ENCODE measurements at regions not wholly inside any gene's neighbourhood (a gene's known extent, or its start where the extent isn't known, plus 50 kb on each side); places are given as distances from the start of the nearest gene placed in this dataset.

DNA sequence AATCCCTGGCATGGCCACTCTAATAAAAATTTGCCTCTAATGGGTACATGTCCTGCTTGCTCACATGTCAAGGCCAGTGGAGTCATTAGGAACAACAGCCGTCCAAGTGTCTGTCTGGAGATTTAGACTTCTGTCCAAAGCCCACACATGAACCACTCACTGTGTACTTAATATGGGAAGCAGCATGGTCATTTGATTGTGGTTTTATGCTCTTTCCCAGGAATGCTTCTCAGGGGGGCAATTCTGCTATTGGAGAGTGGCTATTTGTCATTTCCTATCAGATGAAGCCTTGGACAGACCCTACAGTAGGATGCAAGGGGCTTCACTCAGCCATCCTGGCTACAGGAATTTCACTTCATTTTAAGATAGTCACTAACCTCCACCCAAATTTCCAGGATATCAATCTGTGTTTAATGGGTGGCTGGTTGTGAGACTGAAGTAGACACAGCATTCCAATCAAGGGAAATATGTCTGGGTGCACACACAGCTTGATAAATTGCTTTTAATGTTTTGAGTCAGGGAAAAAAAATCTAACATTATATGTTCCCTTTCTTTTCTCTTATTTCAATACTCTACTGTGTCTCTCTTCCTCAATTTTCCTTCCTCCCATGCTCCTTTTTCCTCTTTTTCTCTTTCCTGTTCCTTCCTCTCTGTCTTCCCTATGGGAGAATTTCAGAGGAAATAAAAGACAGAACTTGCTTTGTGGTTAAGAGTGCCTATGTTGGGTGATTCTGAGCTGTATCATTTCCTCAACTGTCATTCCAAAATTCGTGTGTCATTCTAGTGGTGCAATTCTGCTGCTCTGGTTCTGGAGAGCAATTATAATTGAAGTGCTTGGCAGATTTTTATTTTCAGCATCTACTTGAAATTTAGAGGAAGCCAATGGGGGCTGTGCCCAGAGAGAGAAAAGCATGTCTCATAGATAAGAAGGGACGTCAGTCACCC is 320.1 kb downstream of the OSR1 start:
- no peak for DNase-seq (ENCODE audit: low read depth, low spot score)
- FAIRE-seq = peak; percentile 92
- Histone ChIP-seq H3K4me3 (ENCODE audit: control insufficient read depth in 2 of 3, extremely low read depth in 1 of 3, insufficient read depth in 2 of 3, low read depth in 1 of 3, low read length in 3 of 3) (peak overlapping the region in 1 of 3 experiments; percentile 29), H3K9me1 (ENCODE audit: control insufficient read depth, extremely low read depth, insufficient read depth, low read length) (no peaks in the 10 kb centered on the region), H3K4me2 (ENCODE audit: control insufficient read depth, extremely low read depth, insufficient read depth, low read depth, low read length) (peak overlapping the region; percentile 46), H3K9me3 (ENCODE audit: control insufficient read depth, low read depth, low read length) (no peaks in the 10 kb centered on the region), H3K36me3 (ENCODE audit: control insufficient read depth in 2 of 2, extremely low read depth in 1 of 2, insufficient read depth in 2 of 2, low read length in 2 of 2) (no peaks in the 10 kb centered on the region), H4K20me1 (ENCODE audit: control insufficient read depth, extremely low read depth, insufficient read depth, low read length) (no peaks in the 10 kb centered on the region), H3K79me2 (ENCODE audit: control insufficient read depth, insufficient read depth, low read length) (no peaks in the 10 kb centered on the region), H3K27me3 (ENCODE audit: control insufficient read depth, extremely low read depth, insufficient read depth, low read length) (no peaks in the 10 kb centered on the region), H3K9ac (ENCODE audit: control insufficient read depth, extremely low read depth, insufficient read depth, low read length) (no peak overlapping the region), H3K4me1 (ENCODE audit: control insufficient read depth, extremely low read depth, insufficient read depth, low read length) (peaks cover 19% of the 10 kb centered on the region), H3K27ac (ENCODE audit: control insufficient read depth, insufficient read depth, low read length) (peak overlapping the region; percentile 46), H2AFZ (ENCODE audit: control insufficient read depth, low read length) (peak overlapping the region; percentile 37)
- no peak for TF ChIP-seq EZH2 (IDR thresholded peaks at IDR 0.05; ENCODE audit: low read length)
- TF ChIP-seq, protein P1, sequence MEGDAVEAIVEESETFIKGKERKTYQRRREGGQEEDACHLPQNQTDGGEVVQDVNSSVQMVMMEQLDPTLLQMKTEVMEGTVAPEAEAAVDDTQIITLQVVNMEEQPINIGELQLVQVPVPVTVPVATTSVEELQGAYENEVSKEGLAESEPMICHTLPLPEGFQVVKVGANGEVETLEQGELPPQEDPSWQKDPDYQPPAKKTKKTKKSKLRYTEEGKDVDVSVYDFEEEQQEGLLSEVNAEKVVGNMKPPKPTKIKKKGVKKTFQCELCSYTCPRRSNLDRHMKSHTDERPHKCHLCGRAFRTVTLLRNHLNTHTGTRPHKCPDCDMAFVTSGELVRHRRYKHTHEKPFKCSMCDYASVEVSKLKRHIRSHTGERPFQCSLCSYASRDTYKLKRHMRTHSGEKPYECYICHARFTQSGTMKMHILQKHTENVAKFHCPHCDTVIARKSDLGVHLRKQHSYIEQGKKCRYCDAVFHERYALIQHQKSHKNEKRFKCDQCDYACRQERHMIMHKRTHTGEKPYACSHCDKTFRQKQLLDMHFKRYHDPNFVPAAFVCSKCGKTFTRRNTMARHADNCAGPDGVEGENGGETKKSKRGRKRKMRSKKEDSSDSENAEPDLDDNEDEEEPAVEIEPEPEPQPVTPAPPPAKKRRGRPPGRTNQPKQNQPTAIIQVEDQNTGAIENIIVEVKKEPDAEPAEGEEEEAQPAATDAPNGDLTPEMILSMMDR (optimal IDR thresholded peaks at IDR 0.05 in 1 of 3, IDR thresholded peaks at IDR 0.05 in 1 of 3, conservative IDR thresholded peaks at IDR 0.05 in 1 of 3; ENCODE audit: extremely low read depth in 1 of 3, insufficient read depth in 2 of 3, low read length in 3 of 3) = no peak
- dilution Hi-C loops (cut with MboI; ENCODE audit: extremely low pct_ligation_motif_present, low sequenced_read_pairs) = no loop called here

DNA sequence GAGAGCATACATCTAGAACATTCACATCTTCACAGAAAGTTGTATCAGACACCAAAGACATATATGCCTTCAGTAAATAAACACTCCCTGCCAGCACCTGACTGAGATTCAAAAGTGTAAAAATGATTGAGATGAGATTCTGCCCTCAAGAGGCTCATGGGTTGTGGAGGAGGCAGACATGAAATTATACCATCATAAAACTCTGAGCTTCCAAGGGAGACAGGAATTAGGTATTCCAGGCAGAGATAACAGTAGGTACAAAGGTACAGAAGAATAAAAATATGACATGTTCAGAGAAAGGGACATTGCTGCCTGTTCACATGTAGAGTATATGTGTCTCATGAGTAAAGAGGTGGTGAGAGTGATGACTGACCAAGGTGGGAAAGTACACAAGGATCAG is 322.3 kb downstream of the OSR1 start:
- DNase-seq (ENCODE audit: low read depth, low spot score) = no peak
- no peaks in the 10 kb centered on the region for H3K27me3 ChIP-seq (ENCODE audit: control insufficient read depth, extremely low read depth, insufficient read depth, low read length)
- TF ChIP-seq EZH2 (IDR thresholded peaks at IDR 0.05; ENCODE audit: low read length) = no peak
- TF ChIP-seq, protein P1 (optimal IDR thresholded peaks at IDR 0.05 in 1 of 3, IDR thresholded peaks at IDR 0.05 in 1 of 3, conservative IDR thresholded peaks at IDR 0.05 in 1 of 3; ENCODE audit: extremely low read depth in 1 of 3, insufficient read depth in 2 of 3, low read length in 3 of 3) = no peak
- no peaks in the 10 kb centered on the region for H3K36me3 ChIP-seq (ENCODE audit: control insufficient read depth in 2 of 2, extremely low read depth in 1 of 2, insufficient read depth in 2 of 2, low read length in 2 of 2)
- H3K4me2 ChIP-seq (ENCODE audit: control insufficient read depth, extremely low read depth, insufficient read depth, low read depth, low read length) = no peak overlapping the region
- dilution Hi-C loops (cut with MboI; ENCODE audit: extremely low pct_ligation_motif_present, low sequenced_read_pairs) = no loop called here
- H4K20me1 ChIP-seq (ENCODE audit: control insufficient read depth, extremely low read depth, insufficient read depth, low read length) = no peaks in the 10 kb centered on the region
- H3K4me3 ChIP-seq (ENCODE audit: control insufficient read depth in 2 of 3, extremely low read depth in 1 of 3, insufficient read depth in 2 of 3, low read depth in 1 of 3, low read length in 3 of 3) = no peak overlapping the region
- no peaks in the 10 kb centered on the region for H3K9me1 ChIP-seq (ENCODE audit: control insufficient read depth, extremely low read depth, insufficient read depth, low read length)
- FAIRE-seq = no peak
- H3K9ac ChIP-seq (ENCODE audit: control insufficient read depth, extremely low read depth, insufficient read depth, low read length) = no peak overlapping the region
- H3K27ac ChIP-seq (ENCODE audit: control insufficient read depth, insufficient read depth, low read length) = no peak overlapping the region
- no peaks in the 10 kb centered on the region for H3K9me3 ChIP-seq (ENCODE audit: control insufficient read depth, low read depth, low read length)
- H3K79me2 ChIP-seq (ENCODE audit: control insufficient read depth, insufficient read depth, low read length) = no peaks in the 10 kb centered on the region
- H2AFZ ChIP-seq (ENCODE audit: control insufficient read depth, low read length) = no peak overlapping the region
- peaks cover 22% of the 10 kb centered on the region for H3K4me1 ChIP-seq (ENCODE audit: control insufficient read depth, extremely low read depth, insufficient read depth, low read length)

All from keratinocyte (primary cell).